ENCODE measurements at regions not wholly inside any gene's neighbourhood (a gene's known extent, or its start where the extent isn't known, plus 50 kb on each side); places are given as distances from the start of the nearest gene placed in this dataset.

- no peak overlapping the region for H3K27ac ChIP-seq (ENCODE audit: low read length)
- no peaks in the 10 kb centered on the region for H3K9me3 ChIP-seq (ENCODE audit: control insufficient read depth, low read depth, low read length)
- H3K36me3 ChIP-seq (ENCODE audit: control insufficient read depth, low read depth, low read length) = no peaks in the 10 kb centered on the region
- no peaks in the 10 kb centered on the region for H3K27me3 ChIP-seq (ENCODE audit: control insufficient read depth, insufficient read depth, low read length)
- no peak overlapping the region for H3K9ac ChIP-seq (ENCODE audit: low read length)
- H3K4me3 ChIP-seq (ENCODE audit: low read length) = no peak overlapping the region
- H3K4me1 ChIP-seq (ENCODE audit: control insufficient read depth, low read depth, low read length) = no peaks in the 10 kb centered on the region
Observed at GRCh38 chr1:67627336-67627735, 57.7 kb upstream of the GADD45A start.

- no peaks in the 10 kb centered on the region for H3K4me1 ChIP-seq (ENCODE audit: control insufficient read depth, low read depth, low read length)
- H3K27ac ChIP-seq (ENCODE audit: low read length) = no peak overlapping the region
- H3K9me3 ChIP-seq (ENCODE audit: control insufficient read depth, low read depth, low read length) = no peaks in the 10 kb centered on the region
- no peaks in the 10 kb centered on the region for H3K27me3 ChIP-seq (ENCODE audit: control insufficient read depth, insufficient read depth, low read length)
- H3K4me3 ChIP-seq (ENCODE audit: low read length) = no peak overlapping the region
- no peak overlapping the region for H3K9ac ChIP-seq (ENCODE audit: low read length)
- H3K36me3 ChIP-seq (ENCODE audit: control insufficient read depth, low read depth, low read length) = no peaks in the 10 kb centered on the region
Observed at GRCh38 chr1:67627906-67628305, 57.1 kb upstream of the GADD45A start.

- no peaks in the 10 kb centered on the region for H3K4me1 ChIP-seq (ENCODE audit: control insufficient read depth, low read depth, low read length)
- no peak overlapping the region for H3K27ac ChIP-seq (ENCODE audit: low read length)
- H3K27me3 ChIP-seq (ENCODE audit: control insufficient read depth, insufficient read depth, low read length) = no peaks in the 10 kb centered on the region
- no peaks in the 10 kb centered on the region for H3K36me3 ChIP-seq (ENCODE audit: control insufficient read depth, low read depth, low read length)
- no peak overlapping the region for H3K4me3 ChIP-seq (ENCODE audit: low read length)
- H3K9ac ChIP-seq (ENCODE audit: low read length) = no peak overlapping the region
- H3K9me3 ChIP-seq (ENCODE audit: control insufficient read depth, low read depth, low read length) = no peaks in the 10 kb centered on the region
Observed at GRCh38 chr1:67629370-67630075, 55.5 kb upstream of the GADD45A start.

- Histone ChIP-seq H3K4me1 (ENCODE audit: control insufficient read depth, low read depth, low read length) (no peaks in the 10 kb centered on the region), H3K9ac (ENCODE audit: low read length) (no peak overlapping the region), H3K27me3 (ENCODE audit: control insufficient read depth, insufficient read depth, low read length) (no peaks in the 10 kb centered on the region), H3K9me3 (ENCODE audit: control insufficient read depth, low read depth, low read length) (no peaks in the 10 kb centered on the region), H3K4me3 (ENCODE audit: low read length) (no peak overlapping the region), H3K27ac (ENCODE audit: low read length) (no peak overlapping the region), H3K36me3 (ENCODE audit: control insufficient read depth, low read depth, low read length) (no peaks in the 10 kb centered on the region)
Observed at GRCh38 chr1:67630438-67631045, 54.5 kb upstream of the GADD45A start.

GRCh38 chr1:67632356-67632755 lies 52.6 kb upstream of the GADD45A start:
- H3K27ac ChIP-seq (ENCODE audit: low read length) = no peak overlapping the region
- H3K36me3 ChIP-seq (ENCODE audit: control insufficient read depth, low read depth, low read length) = no peaks in the 10 kb centered on the region
- no peak overlapping the region for H3K9ac ChIP-seq (ENCODE audit: low read length)

GRCh38 chr1:67632811-67633655 lies 52.0 kb upstream of the GADD45A start:
- H3K4me3 ChIP-seq (ENCODE audit: low read length) = no peak overlapping the region
- no peaks in the 10 kb centered on the region for H3K9me3 ChIP-seq (ENCODE audit: control insufficient read depth, low read depth, low read length)
- H3K9ac ChIP-seq (ENCODE audit: low read length) = no peak overlapping the region
- no peaks in the 10 kb centered on the region for H3K36me3 ChIP-seq (ENCODE audit: control insufficient read depth, low read depth, low read length)
- no peak overlapping the region for H3K27ac ChIP-seq (ENCODE audit: low read length)
- H3K4me1 ChIP-seq (ENCODE audit: control insufficient read depth, low read depth, low read length) = no peaks in the 10 kb centered on the region
- H3K27me3 ChIP-seq (ENCODE audit: control insufficient read depth, insufficient read depth, low read length) = no peaks in the 10 kb centered on the region

More at GRCh38 chr1:67632356-67632755, 52.6 kb upstream of the GADD45A start:
- no peaks in the 10 kb centered on the region for H3K4me1 ChIP-seq (ENCODE audit: control insufficient read depth, low read depth, low read length)
- H3K4me3 ChIP-seq (ENCODE audit: low read length) = no peak overlapping the region
- no peaks in the 10 kb centered on the region for H3K9me3 ChIP-seq (ENCODE audit: control insufficient read depth, low read depth, low read length)
- no peaks in the 10 kb centered on the region for H3K27me3 ChIP-seq (ENCODE audit: control insufficient read depth, insufficient read depth, low read length)

- H3K27ac ChIP-seq (ENCODE audit: low read length) = no peak overlapping the region
- H3K27me3 ChIP-seq (ENCODE audit: control insufficient read depth, insufficient read depth, low read length) = no peaks in the 10 kb centered on the region
- H3K4me3 ChIP-seq (ENCODE audit: low read length) = no peak overlapping the region
- no peaks in the 10 kb centered on the region for H3K4me1 ChIP-seq (ENCODE audit: control insufficient read depth, low read depth, low read length)
- H3K36me3 ChIP-seq (ENCODE audit: control insufficient read depth, low read depth, low read length) = no peaks in the 10 kb centered on the region
- no peak overlapping the region for H3K9ac ChIP-seq (ENCODE audit: low read length)
- no peaks in the 10 kb centered on the region for H3K9me3 ChIP-seq (ENCODE audit: control insufficient read depth, low read depth, low read length)
Observed at GRCh38 chr1:67634396-67634935, 50.5 kb upstream of the GADD45A start.

GRCh38 chr1:67635055-67635809 lies 49.8 kb upstream of the GADD45A start:
- Histone ChIP-seq H3K9ac (ENCODE audit: low read length) (no peak overlapping the region), H3K9me3 (ENCODE audit: control insufficient read depth, low read depth, low read length) (no peaks in the 10 kb centered on the region), H3K36me3 (ENCODE audit: control insufficient read depth, low read depth, low read length) (no peaks in the 10 kb centered on the region), H3K4me3 (ENCODE audit: low read length) (no peak overlapping the region), H3K27ac (ENCODE audit: low read length) (no peak overlapping the region), H3K4me1 (ENCODE audit: control insufficient read depth, low read depth, low read length) (no peaks in the 10 kb centered on the region), H3K27me3 (ENCODE audit: control insufficient read depth, insufficient read depth, low read length) (no peaks in the 10 kb centered on the region)
